CD4-positive, alpha-beta T cell (primary cell): ENCODE measurements at regions not wholly inside any gene's neighbourhood (a gene's known extent, or its start where the extent isn't known, plus 50 kb on each side); places are given as distances from the start of the nearest gene placed in this dataset.
"Not testable (repeated sequence)": the region's sequence is repeated elsewhere in the genome, so short reads cannot be mapped to it uniquely, and the experiment has no call there.

Experiments
- ATAC-seq: fragments of 200-7000 bp; cut with Tn5 transposase; one replicate; pipeline ENCODE4 v1.10.0; 2022; ENCODE audit warnings: mild to moderate bottlenecking; ENCODE audit not compliant: poor library complexity
- CTCF ChIA-PET: fragments of 350-600 bp; sonication (Branson Sonifier 250); formaldehyde crosslinking; loops from one replicate; lab custom pipeline; 2021; ENCODE audit warnings: antibody characterized with exemption, inconsistent platforms; lab: Charles Lee
- POLR2A ChIA-PET: fragments of 350-600 bp; sonication (Branson Sonifier 250); formaldehyde crosslinking; loops from one replicate; lab custom pipeline; 2021; ENCODE audit warnings: antibody characterized with exemption, inconsistent platforms; lab: Charles Lee
- DNase-seq, 14 experiments: peaks; one replicate each; pipeline ENCODE4 v3.0.0-alpha.2; 2013 to 2020; ENCODE audit warnings: mixed read lengths in 2 of 14
- H3K27ac ChIP-seq, 2 donors: one replicate each; pipeline versions ENCODE4 v1.5.1 to v1.7.0; 2013; ENCODE audit warnings: low read length in 2 of 2, low read depth in 1 of 2, mild to moderate bottlenecking in 1 of 2
- H3K27me3 ChIP-seq, 2 experiments: 1 replicate in 1 of 2; 2 replicates in 1 of 2; pipeline versions ENCODE4 v1.6.1 to v1.7.0; 2013; ENCODE audit warnings: low read length in 2 of 2, control low read depth in 1 of 2, mild to moderate bottlenecking in 1 of 2, moderate library complexity in 1 of 2; ENCODE audit not compliant: insufficient read depth in 2 of 2, control insufficient read depth in 1 of 2
- H3K36me3 ChIP-seq: one replicate; pipeline ENCODE4 v1.6.1; 2013; ENCODE audit warnings: low read length, control low read depth; ENCODE audit not compliant: insufficient read depth
- H3K4me1 ChIP-seq: one replicate; pipeline ENCODE4 v1.6.1; 2013; ENCODE audit warnings: low read length, control low read depth; ENCODE audit not compliant: insufficient read depth
- H3K4me3 ChIP-seq: one replicate; pipeline ENCODE4 v1.5.1; 2013; ENCODE audit warnings: mild to moderate bottlenecking, low read length, moderate library complexity
- H3K9me3 ChIP-seq, 2 experiments: 1 replicate in 1 of 2; 2 replicates in 1 of 2; pipeline versions ENCODE4 v1.6.1 to v1.7.0; 2013; ENCODE audit warnings: low read length in 2 of 2, mild to moderate bottlenecking in 2 of 2, control low read depth in 1 of 2, moderate library complexity in 1 of 2; ENCODE audit not compliant: control insufficient read depth in 1 of 2, insufficient read depth in 1 of 2
- H3K27ac Mint-ChIP-seq: one replicate; pipeline ENCODE4 v1.8.0; 2020; ENCODE audit warnings: mixed read lengths
- H3K27me3 Mint-ChIP-seq: one replicate; pipeline ENCODE4 v1.8.0; 2021; ENCODE audit warnings: mixed read lengths
- H3K36me3 Mint-ChIP-seq: one replicate; pipeline ENCODE4 v1.8.0; 2021; ENCODE audit warnings: low read depth, mixed read lengths
- H3K4me1 Mint-ChIP-seq: one replicate; pipeline ENCODE4 v1.8.0; 2021; ENCODE audit warnings: low read depth, mixed read lengths
- H3K4me3 Mint-ChIP-seq: one replicate; pipeline ENCODE4 v1.8.0; 2020; ENCODE audit warnings: mild to moderate bottlenecking, mixed read lengths
- H3K9me3 Mint-ChIP-seq: one replicate; pipeline ENCODE4 v1.8.0; 2020; ENCODE audit warnings: mixed read lengths
- intact Hi-C, 2 experiments: fragments of 100-400 bp; cut with DNase I in 1 of 2; cut with micrococcal nuclease in 1 of 2; formaldehyde crosslinking; loops; one replicate each; pipeline versions ENCODE4 v1.15.1 to v1.9.0; 2023 to 2025; cut with DNase I, micrococcal nuclease
- TF ChIP-seq, protein P1 (sequence below): fragments of 200-600 bp; IDR thresholded peaks from one replicate; pipeline ENCODE4 v1.8.0; 2022; ENCODE audit warnings: antibody characterized with exemption, mild to moderate bottlenecking

DNA sequence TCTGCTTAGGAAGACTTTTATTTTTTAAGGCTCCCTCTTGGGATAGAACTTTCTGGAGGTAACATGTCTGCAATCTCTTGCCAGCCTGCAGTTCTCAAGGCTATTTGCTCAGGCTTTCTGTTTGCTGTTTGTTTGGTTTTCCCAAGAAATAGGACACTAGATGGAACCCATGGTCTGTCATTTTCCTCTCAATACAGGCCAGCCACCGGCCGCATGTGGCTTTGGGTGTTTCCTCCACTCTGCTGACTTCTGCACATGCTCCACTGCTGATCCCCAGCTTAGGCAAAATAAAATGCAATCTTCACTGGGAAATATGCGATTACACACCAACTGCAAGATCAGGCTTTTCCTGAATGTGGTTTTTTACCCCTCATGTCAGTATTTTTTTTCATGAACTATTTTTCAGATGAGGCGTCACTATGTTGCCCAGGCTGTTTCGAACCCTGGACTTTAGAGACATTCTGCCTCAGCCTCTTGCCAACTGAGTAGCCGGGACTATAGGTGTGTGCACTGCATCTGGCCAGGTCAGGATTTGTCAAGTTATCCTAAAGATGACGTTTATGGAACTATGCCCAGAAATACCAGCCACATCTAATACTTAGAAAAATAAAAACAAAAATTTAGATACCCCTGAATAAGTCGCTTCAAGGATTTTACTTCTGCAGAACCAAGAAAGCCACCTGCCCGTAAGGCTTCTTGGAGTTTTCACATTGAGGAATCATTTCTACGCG lies 94.3 kb upstream of the PABPC3 start:
- H3K27me3 Mint-ChIP-seq: peaks cover 66% of the 10 kb centered on the region
- Histone ChIP-seq H3K4me1 (no peaks in the 10 kb centered on the region), H3K36me3 (no peaks in the 10 kb centered on the region), H3K9me3 (no peaks in the 10 kb centered on the region), H3K27ac (no peak overlapping the region), H3K27me3 (peaks cover 6 to 24% of the 10 kb centered on the region in 2 experiments), H3K4me3 (no peak overlapping the region)
- DNase-seq: no peak
- no peaks in the 10 kb centered on the region for H3K9me3 Mint-ChIP-seq
- no peaks in the 10 kb centered on the region for H3K4me1 Mint-ChIP-seq
- ATAC-seq: no peak
- no peaks in the 10 kb centered on the region for H3K36me3 Mint-ChIP-seq
- TF ChIP-seq, protein P1, sequence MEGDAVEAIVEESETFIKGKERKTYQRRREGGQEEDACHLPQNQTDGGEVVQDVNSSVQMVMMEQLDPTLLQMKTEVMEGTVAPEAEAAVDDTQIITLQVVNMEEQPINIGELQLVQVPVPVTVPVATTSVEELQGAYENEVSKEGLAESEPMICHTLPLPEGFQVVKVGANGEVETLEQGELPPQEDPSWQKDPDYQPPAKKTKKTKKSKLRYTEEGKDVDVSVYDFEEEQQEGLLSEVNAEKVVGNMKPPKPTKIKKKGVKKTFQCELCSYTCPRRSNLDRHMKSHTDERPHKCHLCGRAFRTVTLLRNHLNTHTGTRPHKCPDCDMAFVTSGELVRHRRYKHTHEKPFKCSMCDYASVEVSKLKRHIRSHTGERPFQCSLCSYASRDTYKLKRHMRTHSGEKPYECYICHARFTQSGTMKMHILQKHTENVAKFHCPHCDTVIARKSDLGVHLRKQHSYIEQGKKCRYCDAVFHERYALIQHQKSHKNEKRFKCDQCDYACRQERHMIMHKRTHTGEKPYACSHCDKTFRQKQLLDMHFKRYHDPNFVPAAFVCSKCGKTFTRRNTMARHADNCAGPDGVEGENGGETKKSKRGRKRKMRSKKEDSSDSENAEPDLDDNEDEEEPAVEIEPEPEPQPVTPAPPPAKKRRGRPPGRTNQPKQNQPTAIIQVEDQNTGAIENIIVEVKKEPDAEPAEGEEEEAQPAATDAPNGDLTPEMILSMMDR: no peak
- POLR2A ChIA-PET: no interaction called here
- H3K27ac Mint-ChIP-seq: no peak overlapping the region
- intact Hi-C loops: loop anchor here (5.0 to 10.0 kb wide), 3 partner anchors 113 to 1073 kb away; no protein-coding TSS in a partner anchor
- H3K4me3 Mint-ChIP-seq: no peak overlapping the region
- CTCF ChIA-PET: no interaction called here

DNA sequence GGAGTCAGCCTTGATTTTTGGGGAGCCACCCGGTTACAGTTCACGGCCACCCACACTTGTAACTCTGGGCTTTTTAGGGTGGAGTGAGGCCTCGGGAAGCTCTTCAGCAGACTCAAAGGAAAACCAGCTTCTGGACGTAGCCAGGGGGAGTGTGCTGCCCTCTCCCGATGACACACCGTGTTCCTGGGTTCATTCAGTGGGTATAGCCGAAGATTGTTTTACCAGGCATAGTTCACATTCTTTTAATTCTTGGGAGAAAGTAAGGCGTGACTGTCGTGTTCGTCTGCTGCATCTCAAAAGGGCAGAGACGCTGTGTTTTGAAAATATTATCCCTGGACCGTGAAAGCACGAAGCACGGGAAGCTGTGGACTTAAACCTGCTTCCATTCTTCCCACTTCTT lies 93.6 kb upstream of the PABPC3 start:
- H3K27me3 Mint-ChIP-seq: peaks cover 67% of the 10 kb centered on the region
- H3K36me3 Mint-ChIP-seq, H3K27ac ChIP-seq, H3K9me3 Mint-ChIP-seq, H3K36me3 ChIP-seq, H3K9me3 ChIP-seq, H3K4me3 ChIP-seq, POLR2A ChIA-PET, H3K4me1 ChIP-seq, ATAC-seq, H3K27ac Mint-ChIP-seq, H3K4me3 Mint-ChIP-seq, DNase-seq, CTCF ChIA-PET, H3K4me1 Mint-ChIP-seq: not testable (repeated sequence)
- intact Hi-C loops: loop anchor here (5.0 to 10.0 kb wide), 3 partner anchors 112 to 1072 kb away; no protein-coding TSS in a partner anchor
- peaks cover 6 to 24% of the 10 kb centered on the region in 2 experiments for H3K27me3 ChIP-seq

DNA sequence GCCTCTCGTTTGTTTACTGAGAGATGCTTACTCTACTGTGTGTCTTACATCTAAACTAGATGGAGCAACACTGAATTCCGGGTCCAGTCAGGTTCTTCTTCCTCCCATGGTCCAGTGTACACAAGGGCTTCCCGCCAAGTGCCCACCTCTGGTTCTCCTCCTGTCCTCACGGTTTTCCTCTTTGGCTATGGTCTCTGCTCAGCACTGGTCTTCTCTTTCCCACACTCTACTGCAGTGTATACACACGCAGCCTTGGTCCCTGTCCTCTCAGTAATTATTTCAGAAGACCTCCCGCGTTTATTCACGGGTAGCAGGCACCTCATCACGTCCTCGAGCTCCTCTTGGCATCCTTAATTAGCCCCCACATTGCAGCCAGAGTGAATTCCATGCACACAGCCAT lies 91.4 kb upstream of the PABPC3 start:
- H3K4me3 Mint-ChIP-seq, H3K36me3 ChIP-seq, H3K36me3 Mint-ChIP-seq, POLR2A ChIA-PET, H3K9me3 Mint-ChIP-seq, H3K4me1 ChIP-seq, H3K27ac Mint-ChIP-seq, ATAC-seq, H3K9me3 ChIP-seq, H3K27ac ChIP-seq, H3K4me3 ChIP-seq, DNase-seq, H3K4me1 Mint-ChIP-seq: not testable (repeated sequence)
- H3K27me3 Mint-ChIP-seq: peaks cover 71% of the 10 kb centered on the region
- CTCF ChIA-PET: interaction anchor here (1.4 kb wide), 1 partner anchor 33 kb away, joined by 3 read pairs; no protein-coding TSS in a partner anchor
- peaks cover 6 to 24% of the 10 kb centered on the region in 2 experiments for H3K27me3 ChIP-seq
- intact Hi-C loops: loop anchor here (5.0 to 10.0 kb wide), 3 partner anchors 110 to 1070 kb away; no protein-coding TSS in a partner anchor

DNA sequence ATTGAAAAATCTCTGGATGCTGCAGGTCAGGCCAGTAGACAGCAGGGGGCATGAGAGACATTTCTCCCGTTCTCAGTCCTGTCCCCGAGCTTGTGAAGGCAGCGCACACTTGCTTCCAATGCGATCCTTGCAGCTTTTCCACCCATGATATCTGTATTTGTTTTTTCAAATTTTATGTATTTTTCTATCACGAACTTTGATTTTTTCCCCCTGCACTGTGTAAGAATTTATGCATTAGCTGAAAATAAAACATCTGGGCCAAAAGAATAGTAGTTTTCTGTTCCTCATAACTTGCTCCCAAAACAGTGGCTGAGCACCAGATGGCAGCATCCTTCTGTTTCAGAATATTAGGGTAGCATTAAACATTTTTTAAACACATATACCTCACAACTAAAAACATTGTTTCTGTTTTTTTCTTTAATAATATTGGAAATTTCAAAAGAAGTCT lies 90.9 kb upstream of the PABPC3 start:
- H3K9me3 Mint-ChIP-seq, H3K9me3 ChIP-seq, POLR2A ChIA-PET, H3K4me1 Mint-ChIP-seq, H3K4me3 ChIP-seq, H3K4me3 Mint-ChIP-seq, H3K4me1 ChIP-seq, H3K27ac Mint-ChIP-seq, H3K36me3 ChIP-seq, H3K27ac ChIP-seq, H3K36me3 Mint-ChIP-seq: not testable (repeated sequence)
- peaks cover 68% of the 10 kb centered on the region for H3K27me3 Mint-ChIP-seq
- H3K27me3 ChIP-seq: peaks cover 4 to 19% of the 10 kb centered on the region in 2 experiments
- CTCF ChIA-PET: interaction anchor here (1.4 kb wide), 1 partner anchor 32 kb away, joined by 3 read pairs; no protein-coding TSS in a partner anchor
- intact Hi-C loops: loop anchor here (10.0 kb wide), 2 partner anchors 110 to 1070 kb away; no protein-coding TSS in a partner anchor
- peak in 1 of 14 experiments; percentile 20 for DNase-seq
- ATAC-seq: peak; percentile 68

DNA sequence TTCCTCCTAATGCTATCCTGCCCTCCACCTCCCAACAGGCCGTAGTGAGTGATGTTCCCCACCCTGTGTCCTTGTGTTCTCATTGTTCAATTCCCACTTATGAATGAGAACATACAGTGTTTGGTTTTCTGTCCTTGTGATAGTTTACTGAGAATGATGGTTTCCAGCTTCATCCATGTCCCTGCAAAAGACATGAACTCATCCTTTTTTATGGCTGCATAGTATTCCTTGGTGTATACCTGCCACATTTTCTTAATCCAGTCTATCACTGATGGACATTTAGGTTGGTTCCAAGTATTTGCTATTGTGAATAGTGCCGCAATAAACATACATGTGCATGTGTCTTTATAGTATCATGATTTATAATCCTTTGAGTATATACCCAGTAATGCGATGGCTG lies 88.5 kb upstream of the PABPC3 start:
- H3K36me3 Mint-ChIP-seq, CTCF ChIA-PET, H3K27ac Mint-ChIP-seq, H3K4me1 Mint-ChIP-seq, ATAC-seq, H3K9me3 ChIP-seq, H3K9me3 Mint-ChIP-seq, H3K4me3 ChIP-seq, H3K4me1 ChIP-seq, H3K27me3 ChIP-seq, H3K36me3 ChIP-seq, POLR2A ChIA-PET, DNase-seq, H3K27ac ChIP-seq, H3K4me3 Mint-ChIP-seq: not testable (repeated sequence)
- peaks cover 53% of the 10 kb centered on the region for H3K27me3 Mint-ChIP-seq
- intact Hi-C loops: loop anchor here (10.0 kb wide), 2 partner anchors 107 to 1067 kb away; no protein-coding TSS in a partner anchor

DNA sequence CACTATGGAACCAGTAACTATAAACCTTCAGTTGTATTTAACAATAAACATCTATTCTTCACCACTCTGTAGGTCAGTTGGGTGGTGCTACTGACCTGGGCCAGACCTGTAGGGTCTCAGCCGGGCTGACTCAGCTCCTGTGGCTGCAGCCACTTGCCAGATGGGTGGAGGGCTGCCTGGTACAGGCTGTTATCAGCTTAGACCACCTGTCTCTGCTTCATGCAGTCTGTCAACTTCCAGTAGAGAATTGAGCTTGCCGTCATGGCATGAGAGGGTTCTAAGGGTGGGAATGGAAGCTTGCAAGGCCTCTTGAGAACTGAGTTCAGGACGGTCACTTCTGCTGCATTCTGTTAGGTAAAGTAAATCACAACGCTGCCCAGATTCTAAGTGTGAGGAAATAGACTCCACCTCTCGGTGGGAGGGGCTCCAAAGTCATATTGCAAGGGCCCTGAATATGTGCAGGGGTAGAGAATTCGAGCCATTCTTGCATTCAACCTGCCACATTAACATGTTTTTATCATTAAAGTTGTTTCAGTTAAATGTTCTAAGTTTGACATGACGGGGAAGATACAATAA lies 81.5 kb upstream of the PABPC3 start:
- DNase-seq, H3K4me3 Mint-ChIP-seq, H3K4me1 ChIP-seq, H3K9me3 Mint-ChIP-seq, H3K27ac ChIP-seq, H3K9me3 ChIP-seq, H3K36me3 ChIP-seq, H3K27ac Mint-ChIP-seq, H3K4me1 Mint-ChIP-seq, CTCF ChIA-PET, intact Hi-C loops, ATAC-seq, H3K36me3 Mint-ChIP-seq, H3K27me3 ChIP-seq, H3K4me3 ChIP-seq: not testable (repeated sequence)
- POLR2A ChIA-PET: interaction anchor here (0.7 kb wide), 1 partner anchor 1196 kb away, joined by 3 read pairs; no protein-coding TSS in a partner anchor
- peaks cover 36% of the 10 kb centered on the region for H3K27me3 Mint-ChIP-seq
